ENCODE measurements at regions not wholly inside any gene's neighbourhood (a gene's known extent, or its start where the extent isn't known, plus 50 kb on each side); places are given as distances from the start of the nearest gene placed in this dataset.

- TF ChIP-seq POLR2A (IDR thresholded peaks at IDR 0.05): no peak
- TF ChIP-seq CTCF (IDR thresholded peaks at IDR 0.05): no peak
Observed at GRCh38 chr5:96115147-96115807, 153.6 kb upstream of the ELL2 start.

All from lower leg skin (tissue), 3 donors.